GM19023 (cell line): ENCODE measurements at regions not wholly inside any gene's neighbourhood (a gene's known extent, or its start where the extent isn't known, plus 50 kb on each side); places are given as distances from the start of the nearest gene placed in this dataset.
"Not testable (repeated sequence)": the region's sequence is repeated elsewhere in the genome, so short reads cannot be mapped to it uniquely, and the experiment has no call there.

Experiments
- ATAC-seq: cut with Tn5 transposase; IDR thresholded peaks from one replicate; pipeline ENCODE4 v1.9.1; 2021; ENCODE audit warnings: mild to moderate bottlenecking, moderate library complexity; ENCODE audit not compliant: unreplicated experiment

GRCh38 chr5:60546207-60546606 lies 153.8 kb downstream of the DEPDC1B start:
- ATAC-seq: no peak

GRCh38 chr5:60545551-60545950 lies 154.4 kb downstream of the DEPDC1B start:
- no peak for ATAC-seq

GRCh38 chr5:60544142-60544541 lies 155.8 kb downstream of the DEPDC1B start:
- no peak for ATAC-seq

- ATAC-seq: peak; percentile 24
Observed at GRCh38 chr5:60541980-60542379, 158.0 kb downstream of the DEPDC1B start.

GRCh38 chr5:60540856-60541805 lies 158.8 kb downstream of the DEPDC1B start:
- ATAC-seq: peak; percentile 91

GRCh38 chr5:60538955-60539866 lies 160.8 kb downstream of the DEPDC1B start:
- ATAC-seq: no peak

- ATAC-seq: no peak
Observed at GRCh38 chr5:60538426-60538825, 161.5 kb downstream of the DEPDC1B start.

GRCh38 chr5:60535951-60536350 lies 164.0 kb downstream of the DEPDC1B start:
- no peak for ATAC-seq

GRCh38 chr5:60535198-60535597 lies 164.8 kb downstream of the DEPDC1B start:
- no peak for ATAC-seq

- no peak for ATAC-seq
Observed at GRCh38 chr5:60533789-60534188, 166.2 kb downstream of the DEPDC1B start.

GRCh38 chr5:60532796-60533195 lies 167.2 kb downstream of the DEPDC1B start:
- ATAC-seq: not testable (repeated sequence)

- ATAC-seq: not testable (repeated sequence)
Observed at GRCh38 chr5:60530144-60530848, 169.7 kb downstream of the DEPDC1B start.

GRCh38 chr5:60529001-60529400 lies 171.0 kb downstream of the DEPDC1B start:
- no peak for ATAC-seq

GRCh38 chr5:60527072-60527471 lies 172.9 kb downstream of the DEPDC1B start:
- no peak for ATAC-seq

GRCh38 chr5:60526336-60526875 lies 173.6 kb downstream of the DEPDC1B start:
- ATAC-seq: no peak

- ATAC-seq: peak; percentile 80
Observed at GRCh38 chr5:60522292-60522905, 177.6 kb downstream of the DEPDC1B start.

GRCh38 chr5:60521376-60522291 lies 178.3 kb downstream of the DEPDC1B start:
- no peak for ATAC-seq

- no peak for ATAC-seq
Observed at GRCh38 chr5:60520451-60521227, 179.3 kb downstream of the DEPDC1B start.
